GM12873 (cell line): ENCODE measurements at regions not wholly inside any gene's neighbourhood (a gene's known extent, or its start where the extent isn't known, plus 50 kb on each side); places are given as distances from the start of the nearest gene placed in this dataset.

Experiments
- TF ChIP-seq, protein P1 (sequence below): IDR thresholded peaks from 2 replicates; pipeline ENCODE4 v1.5.1; 2012; ENCODE audit warnings: low read depth, mild to moderate bottlenecking, moderate library complexity, low read length, control low read depth; ENCODE audit not compliant: insufficient read depth; ENCODE audit errors: missing control alignments

- TF ChIP-seq, protein P1, sequence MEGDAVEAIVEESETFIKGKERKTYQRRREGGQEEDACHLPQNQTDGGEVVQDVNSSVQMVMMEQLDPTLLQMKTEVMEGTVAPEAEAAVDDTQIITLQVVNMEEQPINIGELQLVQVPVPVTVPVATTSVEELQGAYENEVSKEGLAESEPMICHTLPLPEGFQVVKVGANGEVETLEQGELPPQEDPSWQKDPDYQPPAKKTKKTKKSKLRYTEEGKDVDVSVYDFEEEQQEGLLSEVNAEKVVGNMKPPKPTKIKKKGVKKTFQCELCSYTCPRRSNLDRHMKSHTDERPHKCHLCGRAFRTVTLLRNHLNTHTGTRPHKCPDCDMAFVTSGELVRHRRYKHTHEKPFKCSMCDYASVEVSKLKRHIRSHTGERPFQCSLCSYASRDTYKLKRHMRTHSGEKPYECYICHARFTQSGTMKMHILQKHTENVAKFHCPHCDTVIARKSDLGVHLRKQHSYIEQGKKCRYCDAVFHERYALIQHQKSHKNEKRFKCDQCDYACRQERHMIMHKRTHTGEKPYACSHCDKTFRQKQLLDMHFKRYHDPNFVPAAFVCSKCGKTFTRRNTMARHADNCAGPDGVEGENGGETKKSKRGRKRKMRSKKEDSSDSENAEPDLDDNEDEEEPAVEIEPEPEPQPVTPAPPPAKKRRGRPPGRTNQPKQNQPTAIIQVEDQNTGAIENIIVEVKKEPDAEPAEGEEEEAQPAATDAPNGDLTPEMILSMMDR = no peak
Measured at GRCh38 chr1:244196571-244197285, 145.6 kb downstream of the ZBTB18 start.

GRCh38 chr1:244197851-244198375 lies 146.8 kb downstream of the ZBTB18 start:
- TF ChIP-seq, protein P1 = no peak

- TF ChIP-seq, protein P1 = no peak
Measured at GRCh38 chr1:244199902-244200301, 148.8 kb downstream of the ZBTB18 start.

DNA sequence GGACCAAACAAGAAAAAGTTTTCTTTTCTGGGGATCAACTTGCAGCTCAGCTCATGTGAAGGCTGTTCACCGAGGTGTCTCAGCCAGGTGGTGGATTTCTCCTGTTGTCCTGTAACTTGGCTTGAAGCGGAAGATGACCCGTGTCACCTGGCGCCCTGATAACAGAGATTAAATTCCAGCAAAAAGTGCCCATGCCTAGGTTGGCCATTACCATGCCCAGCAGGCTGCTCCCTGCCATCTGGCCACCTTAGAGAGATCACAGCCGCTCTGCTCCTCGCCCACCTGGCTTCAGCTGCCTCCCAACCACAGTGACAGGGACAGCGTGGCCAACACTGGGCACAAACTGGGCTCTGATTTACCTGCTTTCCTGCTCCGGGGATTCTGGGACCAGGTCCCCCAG lies 149.5 kb downstream of the ZBTB18 start:
- TF ChIP-seq, protein P1 = no peak

DNA sequence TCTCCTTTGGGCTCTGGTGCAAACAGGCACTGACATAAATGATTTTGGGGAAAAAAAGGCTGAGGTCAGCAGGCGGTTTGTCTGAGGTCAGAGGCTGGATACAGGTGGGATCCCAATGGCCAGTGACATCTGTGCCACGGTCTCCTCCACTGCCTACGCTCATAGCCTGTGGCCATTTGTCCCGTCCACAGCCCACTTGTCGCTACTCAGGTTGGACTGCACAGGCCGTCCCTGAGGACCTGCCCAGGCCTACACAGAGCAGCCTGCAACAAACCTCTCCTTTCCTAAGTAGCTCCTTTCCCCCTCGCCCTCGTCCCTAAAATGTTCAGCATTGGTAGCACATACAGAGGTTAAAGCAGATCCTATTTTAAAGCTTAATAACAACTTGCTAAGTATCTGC lies 150.7 kb downstream of the ZBTB18 start:
- TF ChIP-seq, protein P1 = no peak

- TF ChIP-seq, protein P1 = no peak
Measured at GRCh38 chr1:244204004-244204403, 152.9 kb downstream of the ZBTB18 start.

DNA sequence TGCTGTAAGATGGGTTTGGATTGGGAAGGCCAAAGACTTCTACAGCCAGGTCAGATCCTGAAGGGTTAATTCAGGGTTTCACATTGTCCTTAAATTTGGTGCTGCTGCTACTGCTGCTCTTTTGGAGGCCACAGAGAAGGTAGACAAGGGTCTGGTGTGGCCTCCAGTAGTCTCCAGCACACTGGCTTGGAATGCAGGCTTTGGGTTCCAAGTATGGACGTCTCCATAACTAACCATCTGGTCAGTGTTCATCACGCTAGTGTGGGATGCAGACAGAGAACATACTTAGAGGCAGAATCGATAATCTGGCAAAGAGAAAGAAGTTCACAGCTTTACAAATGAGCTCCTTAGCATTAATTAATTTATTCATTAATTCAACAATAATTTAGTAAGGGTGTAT lies 154.1 kb downstream of the ZBTB18 start:
- TF ChIP-seq, protein P1 = no peak
